Hepatocyte (in vitro differentiated cells): ENCODE measurements at regions not wholly inside any gene's neighbourhood (a gene's known extent, or its start where the extent isn't known, plus 50 kb on each side); places are given as distances from the start of the nearest gene placed in this dataset.

ENCODE experiments used
- DNase-seq: peaks from one replicate; pipeline ENCODE4 v3.0.0-alpha.2; 2016; ENCODE audit warnings: low spot score
- H2AFZ ChIP-seq: fragments of 200-600 bp; sonication (generic); 2 replicates; pipeline ENCODE4 v1.6.0; 2016; ENCODE audit warnings: antibody characterized with exemption, mild to moderate bottlenecking
- H3K27ac ChIP-seq: fragments of 200-600 bp; sonication (generic); 2 replicates; pipeline ENCODE4 v1.5.1; 2016; ENCODE audit warnings: mild to moderate bottlenecking
- H3K27me3 ChIP-seq: fragments of 200-600 bp; sonication (generic); 2 replicates; pipeline ENCODE4 v1.6.1; 2016
- H3K36me3 ChIP-seq: fragments of 200-600 bp; sonication (generic); replicated peaks from 2 replicates; pipeline ENCODE4 v1.5.1; 2016; ENCODE audit warnings: low read depth; ENCODE audit not compliant: insufficient read depth
- H3K4me1 ChIP-seq: fragments of 200-600 bp; sonication (generic); 2 replicates; pipeline ENCODE4 v1.5.1; 2016; ENCODE audit warnings: mild to moderate bottlenecking, moderate library complexity; ENCODE audit not compliant: insufficient read depth
- H3K4me2 ChIP-seq: fragments of 200-600 bp; sonication (generic); 2 replicates; pipeline ENCODE4 v1.6.0; 2016
- H3K4me3 ChIP-seq: fragments of 200-600 bp; sonication (generic); 2 replicates; pipeline ENCODE4 v1.5.1; 2016; ENCODE audit warnings: mild to moderate bottlenecking
- H3K79me2 ChIP-seq: fragments of 200-600 bp; sonication (generic); 2 replicates; pipeline ENCODE4 v1.6.0; 2017; ENCODE audit warnings: mild to moderate bottlenecking
- H3K9me2 ChIP-seq: fragments of 200-600 bp; sonication (generic); replicated peaks from 2 replicates; pipeline ENCODE4 v1.6.0; 2017; ENCODE audit warnings: mild to moderate bottlenecking; ENCODE audit not compliant: insufficient read depth
- H3K9me3 ChIP-seq: fragments of 200-600 bp; sonication (generic); 2 replicates; pipeline ENCODE4 v1.5.1; 2016; ENCODE audit warnings: low read depth, mild to moderate bottlenecking
- H4K20me1 ChIP-seq: fragments of 200-600 bp; sonication (generic); 2 replicates; pipeline ENCODE4 v1.6.0; 2016; ENCODE audit warnings: mild to moderate bottlenecking; ENCODE audit not compliant: insufficient read depth, poor library complexity, severe bottlenecking
- CTCF ChIP-seq: fragments of 200-600 bp; sonication (generic); IDR thresholded peaks from 2 replicates; pipeline ENCODE4 v1.5.1; 2016; ENCODE audit warnings: antibody characterized with exemption, mild to moderate bottlenecking; ENCODE audit not compliant: poor library complexity
- EZH2 ChIP-seq: fragments of 200-600 bp; sonication (generic); IDR thresholded peaks from 2 replicates; pipeline ENCODE4 v1.6.1; 2016; ENCODE audit warnings: antibody characterized with exemption, mild to moderate bottlenecking, borderline replicate concordance
- EZH2phosphoT487 ChIP-seq: fragments of 200-600 bp; sonication (generic); IDR thresholded peaks from one replicate; pipeline ENCODE4 v1.6.1; 2018; ENCODE audit warnings: antibody characterized with exemption, mild to moderate bottlenecking, low read depth, moderate library complexity; ENCODE audit not compliant: unreplicated experiment, severe bottlenecking
- WGBS: methylation state at CpG from one replicate; pipeline ENCODE4 v1.1.6; 2016; ENCODE audit warnings: low lambda C conversion rate; ENCODE audit errors: missing lambda C conversion rate; 5-methylcytosine and 5-hydroxymethylcytosine counted together

DNA sequence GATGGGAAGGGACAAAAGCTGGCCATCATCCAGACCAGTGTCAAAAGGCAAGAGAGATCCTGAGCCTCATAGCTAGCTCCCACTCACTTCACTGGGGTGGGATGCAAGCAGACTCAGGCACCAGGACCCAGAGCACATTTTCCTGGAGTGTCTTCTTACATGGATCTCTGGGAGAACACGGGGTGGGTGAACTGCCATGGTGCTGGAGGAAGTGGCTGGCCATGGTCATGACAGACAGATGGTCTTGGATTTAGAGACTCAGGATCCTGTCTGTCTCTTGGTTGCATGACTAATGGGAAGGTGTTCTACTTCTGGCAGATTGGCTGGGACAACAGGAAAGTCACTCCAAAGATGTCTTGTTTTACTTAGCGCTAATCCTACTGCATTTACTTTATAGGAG, 311.5 kb downstream of the ATP23 start:
- H3K27me3 ChIP-seq = no peaks in the 10 kb centered on the region
- no peak overlapping the region for H3K4me2 ChIP-seq
- H3K9me3 ChIP-seq = no peaks in the 10 kb centered on the region
- no peaks in the 10 kb centered on the region for H3K79me2 ChIP-seq
- no peaks in the 10 kb centered on the region for H3K4me1 ChIP-seq
- TF ChIP-seq EZH2 (no peak), CTCF (no peak), EZH2phosphoT487 (no peak)
- no peak for DNase-seq
- H3K27ac ChIP-seq = no peak overlapping the region
- no peak overlapping the region for H3K4me3 ChIP-seq
- H3K9me2 ChIP-seq = no peaks in the 10 kb centered on the region
- H2AFZ ChIP-seq = no peak overlapping the region
- 73% methylated on average over 2 of the region's 2 CpGs for WGBS
- no peaks in the 10 kb centered on the region for H3K36me3 ChIP-seq
- no peaks in the 10 kb centered on the region for H4K20me1 ChIP-seq

GRCh38 chr12:58253663-58254062, 312.3 kb downstream of the ATP23 start:
- no peaks in the 10 kb centered on the region for H3K36me3 ChIP-seq
- H3K4me2 ChIP-seq = no peak overlapping the region
- WGBS = 77% methylated on average over 1 of the region's 1 CpG

DNA sequence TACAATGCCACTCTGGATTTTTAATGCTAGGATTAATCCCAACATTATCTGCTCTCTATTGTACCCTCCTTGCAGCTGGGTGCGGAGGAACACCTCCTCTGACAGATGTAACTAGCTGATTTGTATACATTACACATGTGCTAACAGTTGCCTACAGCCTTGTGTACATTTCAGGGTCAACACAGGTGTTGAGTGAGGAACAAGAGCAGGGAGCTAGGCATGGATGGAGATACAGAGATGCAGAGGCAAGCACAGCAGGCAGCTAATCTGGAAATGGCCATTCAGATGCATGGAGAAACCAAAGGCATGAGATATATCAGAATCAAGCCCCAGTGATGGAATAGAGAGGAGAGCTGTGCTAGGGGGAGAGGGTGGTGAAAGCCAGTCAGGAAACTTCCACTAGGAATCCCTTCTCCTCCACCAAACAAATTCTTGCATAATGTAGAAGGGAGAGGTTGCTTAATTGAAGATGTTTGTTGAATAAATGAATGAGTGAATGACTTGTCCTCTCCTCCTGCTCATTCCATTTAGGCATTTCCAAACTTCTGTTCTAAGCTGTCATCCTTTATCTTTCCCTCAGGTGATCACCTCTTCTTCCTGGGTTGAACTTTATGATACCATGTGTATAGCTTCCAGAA, 313.2 kb downstream of the ATP23 start:
- TF ChIP-seq EZH2 (no peak), EZH2phosphoT487 (no peak), CTCF (no peak)
- Histone ChIP-seq H3K9me2 (no peaks in the 10 kb centered on the region), H3K79me2 (no peaks in the 10 kb centered on the region), H3K36me3 (no peaks in the 10 kb centered on the region), H3K4me3 (no peak overlapping the region), H2AFZ (no peak overlapping the region), H4K20me1 (no peaks in the 10 kb centered on the region), H3K27me3 (no peaks in the 10 kb centered on the region), H3K27ac (no peak overlapping the region), H3K4me2 (no peak overlapping the region), H3K9me3 (no peaks in the 10 kb centered on the region), H3K4me1 (no peaks in the 10 kb centered on the region)
- WGBS = 61% methylated on average over 1 of the region's 1 CpG
- DNase-seq = no peak

More at GRCh38 chr12:58253663-58254062, 312.3 kb downstream of the ATP23 start:
- Histone ChIP-seq H3K79me2 (no peaks in the 10 kb centered on the region), H3K9me2 (no peaks in the 10 kb centered on the region), H3K27ac (no peak overlapping the region), H3K27me3 (no peaks in the 10 kb centered on the region), H3K4me1 (no peaks in the 10 kb centered on the region), H2AFZ (no peak overlapping the region), H4K20me1 (no peaks in the 10 kb centered on the region), H3K4me3 (no peak overlapping the region), H3K9me3 (no peaks in the 10 kb centered on the region)
- TF ChIP-seq CTCF = no peak
- TF ChIP-seq EZH2phosphoT487 = no peak
- no peak for TF ChIP-seq EZH2
- no peak for DNase-seq
